Activated CD4-positive, alpha-beta T cell treated with anti-CD3 and anti-CD28 coated beads for 24 hours (primary cell): ENCODE measurements at regions not wholly inside any gene's neighbourhood (a gene's known extent, or its start where the extent isn't known, plus 50 kb on each side); places are given as distances from the start of the nearest gene placed in this dataset.
A peak's percentile ranks its signal among the peaks of the same experiment; 100 is the strongest.

Experiments used
- DNase-seq, 2 donors: peaks; one replicate each; pipeline ENCODE4 v3.0.0-alpha.2; 2020; ENCODE audit warnings: low read depth in 2 of 2

DNA sequence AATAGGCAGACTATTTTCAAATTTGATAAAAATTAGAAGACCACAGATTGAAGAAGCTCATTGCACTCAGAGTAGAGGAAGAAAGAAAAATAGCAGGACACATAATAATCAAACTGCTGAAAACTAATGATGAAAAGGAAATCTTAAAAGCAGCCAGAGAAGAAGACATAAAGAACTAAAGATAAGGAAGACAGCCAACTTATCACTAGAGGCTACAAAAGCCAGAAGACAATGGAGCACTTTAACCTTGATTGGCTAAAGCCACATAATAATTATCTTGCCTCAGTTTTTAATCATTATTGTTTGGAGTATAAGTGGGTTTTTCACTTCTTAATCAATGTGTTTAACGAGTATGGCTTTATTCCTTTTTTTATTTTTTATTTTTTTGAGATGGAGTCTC lies 397.6 kb downstream of the RNF144B start:
- DNase-seq, result no peak

DNA sequence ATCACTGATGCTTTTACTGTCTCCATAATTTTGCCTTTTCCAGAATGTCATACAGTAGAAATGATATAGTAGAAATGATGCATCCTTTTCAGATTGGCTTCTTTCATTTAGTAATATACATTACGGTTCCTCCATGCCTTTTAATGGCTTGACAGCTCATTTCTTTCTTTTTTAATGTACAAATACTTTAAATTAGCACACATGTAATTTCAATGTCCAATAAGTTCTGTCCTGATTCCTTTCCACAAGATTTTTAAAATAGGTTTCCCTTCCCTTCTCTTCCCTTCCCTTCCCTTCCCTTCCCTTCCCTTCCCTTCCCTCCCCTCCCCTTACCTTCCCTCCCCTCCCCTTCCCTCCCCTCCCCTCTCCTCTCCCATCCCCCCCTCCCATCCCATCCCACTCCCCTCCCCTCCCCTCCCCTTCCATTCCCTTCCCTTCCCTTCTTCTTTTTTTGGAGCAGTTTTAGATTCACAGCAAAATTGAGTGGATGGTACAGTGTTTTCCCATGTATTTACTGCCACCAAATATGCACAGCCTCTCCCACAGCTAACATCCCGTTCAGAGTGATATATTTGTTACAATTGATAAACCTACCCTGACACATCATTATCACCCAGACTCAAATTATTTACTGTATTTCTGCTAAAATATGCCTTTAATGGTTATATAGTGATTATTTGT lies 398.8 kb downstream of the RNF144B start:
- no peak for DNase-seq

DNA sequence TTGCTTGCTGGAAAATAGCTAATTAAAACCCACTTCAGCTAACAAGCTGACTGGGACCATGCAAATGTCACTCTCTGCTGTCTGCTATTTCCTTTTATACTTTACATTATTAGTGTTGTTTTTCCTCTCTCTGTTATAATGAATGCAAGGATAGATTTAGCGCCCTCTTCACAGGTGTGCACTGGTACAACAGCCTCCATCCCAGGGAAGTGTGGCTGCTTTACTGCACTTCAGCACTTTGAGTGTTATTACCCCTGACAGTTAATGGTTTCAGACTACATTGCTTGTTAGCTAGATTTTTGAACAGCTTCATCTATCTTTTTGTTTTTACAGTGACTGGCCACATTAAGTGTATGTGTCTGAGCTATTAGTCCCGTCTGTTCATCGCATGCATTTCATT lies 405.7 kb downstream of the RNF144B start:
- no peak for DNase-seq

DNA sequence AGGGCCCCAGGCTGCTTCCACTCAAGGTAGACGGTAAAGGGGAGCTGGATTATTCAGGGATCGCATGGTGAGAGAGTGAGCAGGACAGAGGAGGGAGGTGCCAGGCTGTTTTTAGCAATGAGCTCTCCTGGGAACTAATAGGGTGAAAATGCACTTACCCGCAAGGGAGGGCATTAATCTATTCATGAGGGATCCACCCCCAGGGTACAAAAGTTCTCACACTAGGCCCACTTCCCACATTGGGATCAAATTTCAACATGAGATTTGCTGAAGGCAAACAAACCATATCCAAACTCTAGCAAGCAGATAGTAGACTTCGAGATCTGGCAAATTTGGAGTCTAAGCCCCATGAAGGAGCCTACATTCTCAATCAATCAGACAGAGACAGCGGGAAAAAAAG lies 408.6 kb downstream of the RNF144B start:
- no peak for DNase-seq

DNA sequence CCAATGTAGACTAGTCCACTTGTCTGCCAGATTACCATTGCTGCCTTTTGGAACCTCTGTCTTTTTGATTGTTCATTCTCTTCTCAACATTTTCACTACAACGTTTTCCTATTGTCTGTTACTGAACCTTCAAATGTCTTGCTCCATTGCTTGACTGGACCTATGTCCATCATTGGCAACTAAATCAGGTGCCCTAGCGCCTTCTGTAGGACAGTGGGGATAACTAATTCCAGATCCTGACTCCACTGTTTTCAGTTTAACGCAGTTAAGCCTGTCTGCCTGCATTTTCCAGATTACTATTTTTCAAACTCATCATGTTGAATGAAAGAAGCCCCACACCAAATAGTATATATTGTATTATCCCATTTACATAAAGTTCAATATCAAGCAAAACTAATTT lies 433.6 kb downstream of the RNF144B start:
- DNase-seq, result no peak

GRCh38 chr6:18823782-18824386 lies 436.7 kb downstream of the RNF144B start:
- peak; percentile 1 to 30 for DNase-seq

DNA sequence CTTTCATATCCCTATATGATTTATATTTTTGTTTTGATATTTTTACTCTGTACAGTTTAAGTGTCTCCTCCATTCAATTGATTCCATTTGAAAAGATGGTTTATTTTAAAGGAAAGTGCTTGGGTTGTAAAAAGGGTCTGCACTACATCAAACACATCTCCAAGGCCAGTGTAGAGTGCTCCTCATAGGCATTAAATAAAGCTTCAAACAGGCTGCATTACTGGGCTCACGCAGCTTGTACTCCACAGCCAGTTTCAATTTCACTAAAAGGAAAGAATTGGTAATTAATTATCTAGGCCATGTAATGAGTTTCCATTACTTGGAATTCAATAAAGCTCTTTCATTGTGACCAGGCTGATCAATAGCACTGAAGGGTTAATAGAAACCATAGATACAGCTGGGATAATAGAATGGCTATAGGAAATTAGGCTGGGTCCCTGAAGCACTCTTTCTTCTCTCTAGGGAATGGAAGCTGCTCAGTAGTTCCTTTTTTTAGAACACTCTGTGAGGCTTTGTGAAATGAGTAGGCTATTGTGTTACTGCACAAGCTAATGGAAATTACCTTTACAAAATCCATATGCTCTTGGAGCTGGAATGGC lies 442.2 kb downstream of the RNF144B start:
- no peak for DNase-seq

DNA sequence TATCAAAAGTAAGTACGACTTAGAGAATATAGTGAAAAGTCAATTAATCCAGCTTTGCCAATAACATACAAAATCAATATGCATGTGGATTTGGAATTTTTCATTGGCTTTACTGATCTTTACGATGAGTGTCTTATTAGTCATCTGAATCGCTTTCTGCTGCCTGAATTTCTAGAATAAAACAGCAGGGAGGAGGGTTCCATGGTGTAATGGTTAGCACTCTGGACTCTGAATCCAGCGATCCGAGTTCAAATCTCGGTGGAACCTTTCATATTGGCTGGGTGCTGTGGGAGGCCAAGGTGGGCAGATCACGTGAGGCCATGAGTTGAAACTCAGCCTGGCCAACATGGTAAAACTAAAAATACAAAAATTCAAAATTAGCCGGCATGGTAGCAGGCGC lies 448.8 kb downstream of the RNF144B start:
- DNase-seq, result no peak

- DNase-seq, result no peak
Measured at GRCh38 chr6:18837013-18837412, 449.9 kb downstream of the RNF144B start.

GRCh38 chr6:18842534-18842933 lies 455.4 kb downstream of the RNF144B start:
- DNase-seq, result no peak

GRCh38 chr6:18845896-18846295 lies 458.7 kb downstream of the RNF144B start:
- DNase-seq, result no peak

- no peak for DNase-seq
Measured at GRCh38 chr6:18846327-18846726, 459.2 kb downstream of the RNF144B start.

- no peak for DNase-seq
Measured at GRCh38 chr6:18861204-18861603, 474.1 kb downstream of the RNF144B start.

DNA sequence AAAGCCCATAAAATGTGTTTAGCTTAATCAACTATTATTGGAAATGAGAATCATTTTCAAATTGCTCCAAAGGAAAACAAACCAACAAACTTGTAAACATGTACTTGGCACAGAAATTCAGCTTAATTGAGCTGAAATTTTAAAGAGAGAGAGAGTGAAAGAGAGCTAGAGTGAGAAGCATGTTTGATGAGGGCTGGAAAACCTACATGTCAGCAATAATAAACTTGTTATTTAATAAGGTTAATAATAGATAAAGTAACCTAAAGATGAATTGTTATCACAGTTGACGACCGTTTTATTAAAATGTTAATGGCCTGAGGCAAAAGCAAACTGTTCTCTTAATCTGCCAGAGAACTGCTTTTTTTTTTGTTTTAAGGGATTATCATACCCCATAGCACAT lies 496.1 kb downstream of the RNF144B start:
- no peak for DNase-seq

- DNase-seq, result no peak
Measured at GRCh38 chr6:18883851-18884250, 496.7 kb downstream of the RNF144B start.

DNA sequence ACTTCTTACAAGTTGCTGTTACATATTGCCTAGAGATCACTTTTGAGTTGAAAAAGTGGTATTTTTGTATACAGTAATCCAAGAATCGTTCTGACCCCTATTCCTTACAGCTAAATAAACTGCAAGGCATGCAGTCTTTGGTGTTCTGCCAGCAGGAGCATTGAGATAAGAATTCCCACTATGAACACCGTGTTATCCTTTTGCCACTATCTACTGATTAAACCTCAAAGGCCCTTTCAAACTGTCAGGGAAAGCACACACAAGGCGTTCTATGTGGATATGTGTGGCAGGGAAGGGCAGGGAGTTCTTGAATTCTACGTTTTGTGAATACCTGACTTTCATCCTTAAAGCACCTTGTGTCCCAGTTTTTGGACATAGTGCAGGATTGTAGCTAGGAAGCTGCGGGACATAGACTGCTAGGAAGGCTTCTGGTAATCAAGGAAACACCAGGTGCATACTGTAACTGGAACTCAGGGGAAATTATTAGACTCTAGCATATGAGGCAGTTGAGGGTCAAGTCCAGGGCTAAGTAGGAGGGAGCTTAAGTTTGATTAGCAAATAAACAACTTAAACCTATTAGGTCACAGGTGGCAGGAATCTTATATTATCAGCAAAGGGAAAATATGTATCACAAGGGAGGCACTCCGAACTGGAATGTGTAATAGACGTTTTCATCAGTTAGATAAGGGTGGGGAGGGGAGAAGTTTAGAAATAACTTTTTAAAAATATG lies 506.6 kb downstream of the RNF144B start:
- no peak for DNase-seq

GRCh38 chr6:18897350-18897749 lies 510.2 kb downstream of the RNF144B start:
- DNase-seq, result no peak

- DNase-seq, result no peak
Measured at GRCh38 chr6:18904681-18905080, 517.5 kb downstream of the RNF144B start.

- DNase-seq, result no peak
Measured at GRCh38 chr6:18920701-18921100, 533.6 kb downstream of the RNF144B start.

DNA sequence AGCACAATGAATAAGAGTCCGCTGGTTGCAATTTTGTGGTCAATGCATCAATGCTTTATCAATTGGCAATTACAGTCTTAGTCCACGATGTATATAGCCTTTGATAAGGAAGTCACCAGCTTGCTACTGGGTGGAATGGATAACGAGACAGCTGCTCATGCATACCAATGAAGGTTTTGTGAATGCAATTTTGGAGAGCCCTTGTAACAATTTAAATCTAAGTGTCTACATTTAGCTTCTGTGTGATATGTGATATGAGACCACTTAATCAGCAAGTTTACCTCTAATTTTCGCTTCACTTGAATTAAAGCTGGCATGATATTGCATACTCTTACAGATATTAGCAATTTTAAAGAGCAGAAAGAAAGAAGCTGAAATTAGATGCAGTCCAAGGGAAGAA lies 543.9 kb downstream of the RNF144B start:
- DNase-seq, result no peak

DNA sequence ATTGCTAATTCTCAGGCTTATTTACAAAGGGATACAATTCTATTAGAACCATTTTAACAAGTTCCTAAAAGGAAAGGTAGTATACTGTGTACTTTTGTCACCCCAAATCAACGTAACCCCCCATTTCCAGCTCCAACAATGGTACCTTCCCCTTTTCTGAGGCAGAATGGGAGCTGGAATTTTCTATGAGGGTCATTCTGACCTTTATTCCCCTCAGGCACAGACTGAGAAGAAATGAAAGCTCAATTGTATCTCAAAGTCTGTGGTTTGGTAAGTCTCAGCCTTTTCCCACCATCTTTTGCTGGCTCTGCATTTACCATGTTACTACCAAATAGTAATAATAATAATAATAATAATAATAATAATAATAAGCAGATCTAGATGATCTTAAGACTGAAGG lies 571.0 kb downstream of the RNF144B start:
- DNase-seq, result no peak

DNA sequence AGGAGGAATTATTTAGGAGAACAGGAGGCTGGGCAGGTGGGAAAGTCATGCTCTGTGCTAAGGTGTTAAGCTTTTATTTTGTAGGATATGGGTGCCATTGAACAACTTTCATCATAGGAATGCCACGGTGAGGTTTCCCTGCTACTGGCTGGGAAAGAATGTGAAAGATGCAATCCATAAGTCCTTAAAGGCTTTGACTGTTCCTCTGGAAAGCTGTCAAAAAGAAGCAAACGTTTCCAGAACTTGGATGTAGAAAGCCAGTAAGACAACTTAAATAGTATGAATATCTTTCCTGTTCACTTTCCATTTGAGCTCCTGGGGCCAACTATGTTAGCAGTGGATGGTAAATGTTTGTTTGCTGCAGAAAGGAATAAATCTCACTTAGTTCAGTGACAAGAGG lies 574.4 kb downstream of the RNF144B start:
- DNase-seq, result no peak
